Upper lobe of left lung (tissue), 4 donors: ENCODE measurements at regions not wholly inside any gene's neighbourhood (a gene's known extent, or its start where the extent isn't known, plus 50 kb on each side); places are given as distances from the start of the nearest gene placed in this dataset.

Source experiments
- POLR2AphosphoS5 ChIP-seq, 2 donors: sonication (generic); formaldehyde crosslinking; IDR thresholded peaks; one replicate each; pipeline ENCODE4 v1.5.1; 2017; ENCODE audit warnings: antibody characterized with exemption in 2 of 2
- TF ChIP-seq, protein P1 (sequence below), 6 experiments: fragments of 450-650 bp in 4 of 6; fragments of 200-600 bp in 2 of 6; sonication (generic) in 2 of 6; IDR thresholded peaks; one replicate each; pipeline ENCODE4 v1.5.1; 2016 to 2019; ENCODE audit warnings: antibody characterized with exemption in 6 of 6

DNA sequence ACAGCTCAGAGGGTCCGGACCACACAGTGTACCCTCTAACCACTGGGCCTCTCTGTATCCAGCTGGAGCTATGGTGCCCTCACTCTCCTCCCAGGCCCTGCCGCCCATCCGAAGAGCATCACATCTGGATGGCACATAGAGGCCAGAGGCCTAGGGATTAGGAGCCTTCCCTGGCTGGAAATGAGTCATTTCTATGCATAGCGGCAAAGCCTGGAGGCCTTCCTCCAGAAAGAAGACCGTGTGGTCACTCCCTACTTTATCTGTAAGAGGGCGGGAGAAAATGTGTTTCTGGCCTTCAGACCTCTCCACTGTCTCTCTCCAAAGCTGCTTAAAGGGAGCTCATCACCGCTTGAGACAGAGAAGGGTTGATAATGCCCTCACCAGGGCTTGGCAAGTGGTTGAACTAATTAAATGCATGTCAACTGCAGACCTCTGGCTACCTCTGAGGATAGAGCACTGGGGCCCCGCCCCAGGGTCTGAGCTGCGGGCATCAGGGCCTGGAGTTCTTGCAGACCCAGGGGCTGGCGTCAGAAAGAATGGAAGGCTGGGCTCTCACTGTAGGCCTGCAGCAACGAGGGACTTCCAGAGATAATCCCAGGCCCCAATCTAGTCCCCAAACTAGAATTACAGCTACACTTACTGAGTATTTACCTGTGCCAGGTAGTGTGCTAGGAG is 122.2 kb downstream of the IRX5 start:
- TF ChIP-seq, protein P1, sequence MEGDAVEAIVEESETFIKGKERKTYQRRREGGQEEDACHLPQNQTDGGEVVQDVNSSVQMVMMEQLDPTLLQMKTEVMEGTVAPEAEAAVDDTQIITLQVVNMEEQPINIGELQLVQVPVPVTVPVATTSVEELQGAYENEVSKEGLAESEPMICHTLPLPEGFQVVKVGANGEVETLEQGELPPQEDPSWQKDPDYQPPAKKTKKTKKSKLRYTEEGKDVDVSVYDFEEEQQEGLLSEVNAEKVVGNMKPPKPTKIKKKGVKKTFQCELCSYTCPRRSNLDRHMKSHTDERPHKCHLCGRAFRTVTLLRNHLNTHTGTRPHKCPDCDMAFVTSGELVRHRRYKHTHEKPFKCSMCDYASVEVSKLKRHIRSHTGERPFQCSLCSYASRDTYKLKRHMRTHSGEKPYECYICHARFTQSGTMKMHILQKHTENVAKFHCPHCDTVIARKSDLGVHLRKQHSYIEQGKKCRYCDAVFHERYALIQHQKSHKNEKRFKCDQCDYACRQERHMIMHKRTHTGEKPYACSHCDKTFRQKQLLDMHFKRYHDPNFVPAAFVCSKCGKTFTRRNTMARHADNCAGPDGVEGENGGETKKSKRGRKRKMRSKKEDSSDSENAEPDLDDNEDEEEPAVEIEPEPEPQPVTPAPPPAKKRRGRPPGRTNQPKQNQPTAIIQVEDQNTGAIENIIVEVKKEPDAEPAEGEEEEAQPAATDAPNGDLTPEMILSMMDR (IDR thresholded peaks at IDR 0.05), result no peak
- no peak for TF ChIP-seq POLR2AphosphoS5 (IDR thresholded peaks at IDR 0.05)
